ENCODE measurements at regions not wholly inside any gene's neighbourhood (a gene's known extent, or its start where the extent isn't known, plus 50 kb on each side); places are given as distances from the start of the nearest gene placed in this dataset.
"Not testable (repeated sequence)": the region's sequence is repeated elsewhere in the genome, so short reads cannot be mapped to it uniquely, and the experiment has no call there.

DNA sequence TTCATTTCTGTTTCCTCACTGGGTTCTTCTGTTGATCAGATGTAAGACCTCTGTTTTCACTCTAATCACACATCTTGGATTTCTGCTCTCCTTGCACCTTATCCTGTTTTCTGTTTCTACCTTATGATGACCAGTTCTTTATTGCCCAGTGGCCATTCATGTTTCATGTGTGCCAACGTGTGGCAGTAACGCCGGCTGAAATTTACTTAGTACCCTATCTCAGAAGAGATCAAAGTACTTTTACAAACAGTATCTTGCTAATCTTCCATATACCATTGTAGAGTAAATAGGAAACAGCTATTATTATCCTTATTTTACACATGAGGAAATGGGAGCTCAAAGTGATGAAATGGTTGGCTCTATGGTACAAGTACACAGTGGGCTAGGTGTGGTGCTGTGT is 74.0 kb downstream of the GATA3 start:
- DNase-seq: no peak

GRCh38 chr10:8129438-8129837 is 75.0 kb downstream of the GATA3 start:
- no peak for DNase-seq

GRCh38 chr10:8130973-8131911 is 76.8 kb downstream of the GATA3 start:
- DNase-seq: no peak

DNA sequence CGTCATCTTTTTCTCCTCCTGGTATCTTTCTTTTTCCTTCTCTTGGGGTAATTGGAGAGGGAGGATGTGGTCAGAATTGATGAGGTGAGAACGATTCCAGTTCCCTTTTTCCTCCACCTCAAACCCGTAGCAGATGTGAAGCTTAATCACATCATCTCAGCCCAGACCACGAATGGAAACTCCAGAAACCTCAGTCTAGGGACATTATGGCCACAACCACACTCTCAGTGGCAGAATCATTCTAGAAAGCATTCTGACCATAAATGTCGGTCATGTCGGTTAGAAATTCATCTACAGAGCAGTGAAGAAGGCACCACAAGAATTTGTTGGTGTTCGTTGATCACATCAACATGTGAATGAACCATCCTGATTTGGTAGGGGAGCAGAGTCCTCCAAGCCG is 78.7 kb downstream of the GATA3 start:
- no peak for DNase-seq

GRCh38 chr10:8136736-8137135 is 82.2 kb downstream of the GATA3 start:
- DNase-seq: no peak

DNA sequence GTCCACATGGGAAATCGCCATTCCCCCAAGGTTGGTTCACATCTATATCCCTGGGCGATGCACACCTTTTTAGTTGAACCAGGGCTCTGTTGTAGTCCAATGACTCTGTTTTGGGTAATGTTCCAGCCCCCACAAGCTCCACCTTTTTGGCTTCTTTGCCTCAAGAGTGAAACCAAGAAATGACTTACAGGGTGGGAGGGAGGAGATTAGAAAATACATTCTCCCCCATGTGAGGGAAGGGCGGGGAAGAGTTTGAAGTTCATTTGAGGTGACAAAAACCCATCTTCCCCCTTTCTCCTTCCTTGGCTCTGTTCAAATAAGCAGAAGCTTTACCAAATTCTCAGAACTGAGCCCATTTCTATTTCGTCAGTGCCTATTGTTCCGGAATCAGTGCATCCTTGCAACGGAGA is 82.8 kb downstream of the GATA3 start:
- DNase-seq: no peak

DNA sequence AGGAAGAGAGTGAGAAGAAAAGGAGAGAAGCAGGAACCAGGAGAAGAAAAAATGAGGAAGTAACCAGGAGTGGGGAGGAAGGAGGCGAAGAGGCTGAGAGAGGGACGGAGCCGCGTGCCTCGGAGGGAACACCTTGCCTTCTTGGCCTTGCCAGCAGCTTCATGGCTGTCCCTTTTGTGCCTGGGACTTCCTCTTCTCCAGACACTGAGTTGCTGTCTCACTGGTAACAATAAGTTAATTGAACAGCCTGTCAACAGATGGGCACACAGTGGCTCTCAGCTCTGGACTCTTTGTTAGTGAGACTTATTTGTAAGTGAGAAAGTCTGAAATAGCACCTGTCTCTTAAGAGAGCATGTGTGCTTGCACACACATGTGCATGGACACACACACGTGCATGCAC is 83.2 kb downstream of the GATA3 start:
- no peak for DNase-seq

DNA sequence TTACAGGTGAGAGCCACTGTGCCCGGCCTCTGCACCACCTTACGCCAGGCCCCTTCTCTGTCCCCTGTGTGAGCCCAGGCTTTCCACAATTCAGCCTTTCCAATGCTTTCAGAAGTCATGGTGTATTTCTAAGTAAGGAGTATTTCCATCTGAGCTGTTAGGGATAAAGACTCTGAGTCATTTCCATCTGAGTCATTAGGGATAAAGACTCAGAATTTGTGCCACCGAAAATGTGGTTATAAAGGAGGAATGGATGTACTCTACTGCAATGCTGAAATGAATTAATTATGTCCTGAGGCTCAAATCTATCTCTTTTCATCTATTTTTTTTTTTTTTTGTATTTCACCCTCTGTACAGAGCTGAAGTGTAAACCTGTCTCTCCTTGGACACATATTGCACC is 84.0 kb downstream of the GATA3 start:
- no peak for DNase-seq

DNA sequence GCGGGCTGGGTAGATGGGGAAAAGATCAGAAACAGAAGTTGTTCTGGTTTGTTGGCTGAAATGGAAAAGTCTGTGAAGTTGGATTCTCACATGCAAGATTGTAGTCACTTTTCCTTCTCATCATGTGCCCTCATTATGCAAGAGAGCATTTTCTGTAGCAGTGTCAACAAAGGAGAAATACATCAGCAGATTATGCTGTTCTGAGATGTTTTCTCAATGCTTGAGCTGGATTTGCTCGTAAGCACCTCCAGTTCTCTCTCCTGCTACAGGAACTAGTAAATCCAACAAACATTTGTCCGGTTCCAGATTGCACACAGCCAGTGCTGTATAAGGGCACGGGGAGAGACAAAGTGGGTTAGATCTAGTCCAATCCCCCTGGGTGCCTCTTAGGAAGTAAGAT is 90.0 kb downstream of the GATA3 start:
- DNase-seq: no peak

DNA sequence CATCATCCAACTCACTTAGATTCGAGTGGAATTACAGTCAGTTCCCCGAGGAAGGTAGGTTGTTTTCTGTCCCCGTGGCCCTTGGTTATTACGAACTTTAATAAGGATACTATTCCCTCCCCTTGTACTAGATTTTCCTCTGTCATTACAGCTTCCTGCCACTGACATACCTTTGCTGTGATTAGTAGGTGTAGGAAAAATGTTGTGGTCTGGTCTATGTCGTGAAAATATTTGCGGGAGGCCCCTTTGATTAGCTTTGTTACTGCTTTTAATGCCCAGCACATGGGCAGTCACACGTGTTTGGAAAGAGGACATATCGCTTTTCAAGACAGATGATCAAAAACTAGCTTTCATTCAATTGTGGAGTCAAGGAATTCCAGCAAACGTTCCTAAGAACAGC is 92.2 kb downstream of the GATA3 start:
- DNase-seq: no peak

DNA sequence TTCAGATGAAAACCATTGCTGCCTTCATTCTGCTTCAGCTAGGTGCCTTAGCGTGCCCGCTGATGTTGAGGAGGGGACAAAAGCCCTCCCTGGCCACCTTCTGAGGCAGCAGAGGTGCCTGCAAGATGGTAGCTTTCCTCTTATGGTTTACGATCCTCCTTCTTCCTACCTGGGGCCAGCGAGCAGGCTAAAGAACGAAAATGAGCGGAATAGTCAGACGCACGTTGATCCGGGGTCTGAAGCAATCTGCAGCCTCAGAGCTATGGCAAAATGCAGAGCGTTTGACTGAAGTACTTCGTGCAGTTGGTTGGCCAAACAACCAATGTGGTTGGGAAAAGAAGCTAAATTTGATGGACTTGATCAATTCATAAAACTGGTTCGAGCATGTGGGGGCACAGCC is 95.5 kb downstream of the GATA3 start:
- no peak for DNase-seq

DNA sequence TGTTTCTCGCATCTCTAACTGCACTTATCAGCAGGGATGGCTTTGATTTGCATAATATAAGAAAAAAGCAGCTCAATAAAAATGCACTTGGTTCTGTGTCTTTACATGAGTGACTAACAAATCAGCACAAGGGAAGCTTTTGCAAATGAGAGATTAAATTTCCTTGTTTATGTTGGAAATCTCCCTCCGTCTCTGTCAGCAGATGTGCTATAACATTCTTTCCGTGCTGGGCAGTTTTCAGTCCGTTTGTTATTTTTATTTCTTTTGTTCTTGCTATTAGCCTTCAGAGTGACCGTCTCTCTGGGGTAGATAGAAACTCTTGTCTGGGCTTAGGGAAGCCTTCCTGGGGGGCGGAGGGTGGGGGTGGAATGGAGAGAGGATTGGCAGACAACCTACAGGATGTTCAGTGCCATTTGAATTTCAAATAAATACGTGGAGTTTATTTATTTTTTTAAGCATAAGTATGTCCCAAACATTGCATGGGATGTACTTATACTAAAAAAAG is 96.0 kb downstream of the GATA3 start:
- no peak for DNase-seq

- DNase-seq: no peak
Observed at GRCh38 chr10:8151086-8151485, 96.6 kb downstream of the GATA3 start.

GRCh38 chr10:8156918-8157317 is 102.4 kb downstream of the GATA3 start:
- no peak for DNase-seq

DNA sequence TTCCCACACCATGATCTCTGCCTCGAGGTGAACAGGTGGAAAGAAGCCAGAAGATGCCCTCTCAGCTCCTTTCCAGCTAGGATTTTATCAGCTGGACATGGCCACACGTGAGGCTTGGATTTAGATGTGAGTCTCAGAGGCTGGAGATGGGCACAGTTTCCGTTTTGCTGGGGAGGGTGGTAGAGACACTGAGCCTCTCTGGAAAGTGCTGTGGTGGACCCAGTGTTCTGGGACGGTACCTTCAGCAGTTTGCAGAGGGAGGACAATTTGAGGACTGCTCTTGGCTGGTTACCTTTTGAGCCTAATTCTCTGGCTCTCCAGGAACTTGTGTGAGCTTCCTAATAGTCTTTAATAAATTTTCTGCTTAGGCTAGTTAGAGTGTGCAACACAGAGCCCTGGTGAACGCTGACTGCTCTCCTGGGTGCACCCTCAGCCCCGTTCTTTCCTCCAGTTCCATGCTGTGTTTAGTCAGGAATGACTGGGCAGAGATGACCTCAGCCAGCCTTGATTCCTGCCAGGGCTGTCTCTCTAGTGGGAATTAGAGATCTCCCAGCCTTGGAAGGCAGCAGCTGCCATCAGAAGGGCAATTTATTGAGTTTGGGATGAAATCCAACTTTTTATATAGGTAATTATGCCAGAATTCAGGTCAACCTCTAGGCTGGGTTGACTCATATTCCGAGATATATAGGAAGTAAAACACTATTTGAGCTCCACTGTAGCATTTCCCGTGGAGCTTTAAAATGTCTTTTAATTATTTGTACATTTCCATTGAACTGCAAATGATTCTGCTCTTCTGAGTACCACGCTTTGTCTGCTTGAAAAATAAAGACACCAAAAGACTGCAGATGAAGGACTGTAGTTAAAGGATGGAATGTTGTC is 103.9 kb downstream of the GATA3 start:
- DNase-seq: no peak

GRCh38 chr10:8159341-8160165 is 105.1 kb downstream of the GATA3 start:
- no peak for DNase-seq

- DNase-seq: no peak
Observed at GRCh38 chr10:8163824-8164223, 109.3 kb downstream of the GATA3 start.

DNA sequence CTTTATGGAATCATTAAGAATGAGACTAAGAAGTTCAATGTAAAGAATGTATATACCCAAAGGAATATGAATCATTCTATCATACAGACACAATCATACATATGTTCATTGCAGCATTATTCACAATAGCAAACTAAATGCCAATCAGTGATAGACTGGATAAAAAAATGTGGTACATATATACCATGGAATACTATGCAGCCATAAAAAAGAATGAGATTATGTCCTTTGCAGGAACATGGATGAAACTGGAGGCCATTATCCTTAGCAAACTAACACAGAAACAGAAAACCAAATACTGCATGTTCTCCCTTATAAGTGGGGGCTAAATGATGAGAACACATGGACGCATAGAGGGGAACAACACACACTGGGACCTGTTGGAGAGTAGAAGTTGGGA is 110.2 kb downstream of the GATA3 start:
- not testable (repeated sequence) for DNase-seq

DNA sequence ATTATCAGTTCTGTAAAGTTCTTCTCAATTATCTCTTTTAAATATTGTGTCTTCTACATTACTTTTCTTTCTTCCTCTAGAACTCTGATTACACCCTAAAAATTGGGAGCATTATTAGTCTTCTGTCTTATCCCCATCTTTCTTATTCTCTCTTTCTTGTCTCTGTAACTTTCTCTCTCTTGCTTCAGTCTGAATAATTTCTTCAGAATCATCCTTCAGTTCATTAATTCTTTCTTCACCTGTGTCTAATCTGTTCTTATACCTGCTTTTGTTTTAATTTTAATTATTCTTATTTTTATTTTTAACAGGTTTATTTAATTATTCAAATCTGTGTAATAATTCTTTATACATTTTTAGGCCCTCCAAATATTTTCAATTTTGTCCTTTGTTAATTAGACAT is 114.3 kb downstream of the GATA3 start:
- DNase-seq: no peak

- DNase-seq: no peak
Observed at GRCh38 chr10:8171008-8171407, 116.5 kb downstream of the GATA3 start.

GRCh38 chr10:8172604-8173003 is 118.1 kb downstream of the GATA3 start:
- DNase-seq: no peak

GRCh38 chr10:8173243-8173865 is 118.9 kb downstream of the GATA3 start:
- DNase-seq: no peak

Measured in NCI-H774 (cell line).